SU-DHL-6 (cell line): ENCODE measurements at regions not wholly inside any gene's neighbourhood (a gene's known extent, or its start where the extent isn't known, plus 50 kb on each side); places are given as distances from the start of the nearest gene placed in this dataset.

Experiments used
- EZH2phosphoT487 ChIP-seq: fragments of 200-600 bp; sonication (generic), shearing (Covaris generic); conservative IDR thresholded peaks from 2 replicates; pipeline ENCODE4 v1.6.1; 2018; ENCODE audit warnings: mild to moderate bottlenecking, antibody characterized with exemption, low read length, moderate library complexity, mixed read lengths
- TF ChIP-seq, protein P1 (sequence below): fragments of 200-600 bp; sonication (generic); IDR thresholded peaks from one replicate; pipeline ENCODE4 v1.5.1; 2017; ENCODE audit warnings: antibody characterized with exemption, mild to moderate bottlenecking, low read length, moderate library complexity; ENCODE audit not compliant: insufficient read depth, poor library complexity, severe bottlenecking

DNA sequence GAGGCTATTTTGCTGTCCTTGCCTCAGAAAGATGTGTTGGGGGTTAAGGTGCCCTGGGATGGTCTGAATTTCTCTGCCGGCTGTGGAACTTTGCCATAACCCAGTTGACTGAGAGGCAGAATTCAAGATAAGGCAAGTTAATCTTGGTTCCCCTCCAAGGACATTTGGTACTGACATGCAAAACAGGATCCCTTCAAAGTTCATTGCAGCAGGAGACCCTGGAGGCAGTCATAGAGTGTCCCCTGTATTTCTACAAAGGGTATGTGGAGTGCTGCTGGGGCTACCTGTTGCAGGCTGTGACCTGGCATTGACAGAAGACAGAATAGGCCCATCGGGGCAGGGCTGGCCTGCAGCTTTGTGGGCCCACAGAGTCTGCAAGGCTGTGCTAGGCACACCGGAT lies 135.6 kb upstream of the IRX3 start:
- TF ChIP-seq EZH2phosphoT487: no peak
- TF ChIP-seq, protein P1, sequence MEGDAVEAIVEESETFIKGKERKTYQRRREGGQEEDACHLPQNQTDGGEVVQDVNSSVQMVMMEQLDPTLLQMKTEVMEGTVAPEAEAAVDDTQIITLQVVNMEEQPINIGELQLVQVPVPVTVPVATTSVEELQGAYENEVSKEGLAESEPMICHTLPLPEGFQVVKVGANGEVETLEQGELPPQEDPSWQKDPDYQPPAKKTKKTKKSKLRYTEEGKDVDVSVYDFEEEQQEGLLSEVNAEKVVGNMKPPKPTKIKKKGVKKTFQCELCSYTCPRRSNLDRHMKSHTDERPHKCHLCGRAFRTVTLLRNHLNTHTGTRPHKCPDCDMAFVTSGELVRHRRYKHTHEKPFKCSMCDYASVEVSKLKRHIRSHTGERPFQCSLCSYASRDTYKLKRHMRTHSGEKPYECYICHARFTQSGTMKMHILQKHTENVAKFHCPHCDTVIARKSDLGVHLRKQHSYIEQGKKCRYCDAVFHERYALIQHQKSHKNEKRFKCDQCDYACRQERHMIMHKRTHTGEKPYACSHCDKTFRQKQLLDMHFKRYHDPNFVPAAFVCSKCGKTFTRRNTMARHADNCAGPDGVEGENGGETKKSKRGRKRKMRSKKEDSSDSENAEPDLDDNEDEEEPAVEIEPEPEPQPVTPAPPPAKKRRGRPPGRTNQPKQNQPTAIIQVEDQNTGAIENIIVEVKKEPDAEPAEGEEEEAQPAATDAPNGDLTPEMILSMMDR: no peak
